Heart right ventricle (tissue), 16 donors: ENCODE measurements at regions not wholly inside any gene's neighbourhood (a gene's known extent, or its start where the extent isn't known, plus 50 kb on each side); places are given as distances from the start of the nearest gene placed in this dataset.

Source experiments
- ATAC-seq, 8 donors: fragments of 200-7000 bp; cut with Tn5 transposase; one replicate each; pipeline ENCODE4 v1.9.1; 2020; ENCODE audit warnings: mild to moderate bottlenecking in 8 of 8, moderate library complexity in 8 of 8, moderate number of reproducible peaks in 1 of 8
- DNase-seq, 2 donors: peaks; one replicate each; pipeline ENCODE4 v3.0.0-alpha.2; 2020
- H3K27ac ChIP-seq, 10 donors: fragments of 200-600 bp; sonication (generic) in 2 of 10; one replicate each; pipeline versions ENCODE4 v1.5.0 to v1.8.0; 2020 to 2022; ENCODE audit warnings: mild to moderate bottlenecking in 3 of 10
- H3K27me3 ChIP-seq, 7 donors: fragments of 200-600 bp; one replicate each; pipeline ENCODE4 v1.8.0; 2021 to 2022; ENCODE audit warnings: mild to moderate bottlenecking in 2 of 7
- H3K36me3 ChIP-seq, 9 donors: fragments of 200-600 bp; sonication (generic) in 1 of 9; one replicate each; pipeline versions ENCODE4 v1.5.0 to v1.8.0; 2020 to 2022; ENCODE audit warnings: mild to moderate bottlenecking in 2 of 9
- H3K4me1 ChIP-seq, 9 donors: fragments of 200-600 bp; sonication (generic) in 1 of 9; one replicate each; pipeline versions ENCODE4 v1.5.0 to v1.8.0; 2020 to 2022; ENCODE audit warnings: mild to moderate bottlenecking in 4 of 9
- H3K4me3 ChIP-seq, 10 donors: fragments of 200-600 bp; sonication (generic) in 2 of 10; one replicate each; pipeline versions ENCODE4 v1.5.0 to v1.8.0; 2020 to 2022; ENCODE audit warnings: mild to moderate bottlenecking in 7 of 10, moderate library complexity in 2 of 10
- H3K9me3 ChIP-seq, 11 donors: fragments of 200-600 bp in 10 of 11; sonication (generic) in 2 of 11; one replicate each; pipeline versions ENCODE4 v1.5.0 to v1.8.0; 2013 to 2022; ENCODE audit warnings: mild to moderate bottlenecking in 2 of 11, control low read depth in 1 of 11, moderate library complexity in 1 of 11
- WGBS, 2 donors: extraction: QIAGEN DNeasy Blood & Tissue Kit; methylation state at CpG; one replicate each; pipeline ENCODE4 v1.1.7; 2013; ENCODE audit warnings: inconsistent platforms in 1 of 2; 5-methylcytosine and 5-hydroxymethylcytosine counted together
- intact Hi-C, 10 donors: fragments of 100-400 bp; cut with DNase I; formaldehyde crosslinking; loops; one replicate each; pipeline versions ENCODE4 v1.11.1 to v1.14.2; 2022
- TF ChIP-seq, protein P1 (sequence below), 9 donors: fragments of 200-600 bp; sonication (generic) in 2 of 9; IDR thresholded peaks; one replicate each; pipeline versions ENCODE4 v1.5.0 to v1.8.0; 2021 to 2022; ENCODE audit warnings: antibody characterized with exemption in 9 of 9, mild to moderate bottlenecking in 5 of 9, moderate library complexity in 1 of 9
- donor health status: Arrhythmogenic right ventricular cardiomyopathy.
- donor health status: ischemic (EF 13 %, LVEDD 7.1; RV severe dilation, severe dysfunction).
- donor health status: healthy with polysubstance abuse.
- donor health status: DM: no; HTN: yes; CAD: no.
- donor health status: DM: no; HTN: no; CAD: no.
- donor health status: ischemic (EF 25% LVEDD 6.9; RV normal size, moderate dysfunction).
- donor health status: ischemic (EF 25% LVEDD 5.7; RV mildly dilated, moderate dysfunction).
- donor health status: healthy.
- donor health status: DM: yes; HTN: yes; CAD: no.
- donor health status: Ischemic cardiomyopathy.
- donor health status: ischemic (EF 35%, LVEDD 5.7; RV mildly dilated, moderate dysfunction).
- donor health status: nonischemic (EF 11% LVEDD 7.7; RV severe dilation, severe dysfunction).
- donor health status: DM: yes; HTN: yes; CAD: no.
- donor health status: PGD.
- donor health status: ischemic (EF 29% LVEDD 5.4; RV normal size, mild dysfunction).
- donor health status: nonischemic (EF 23%, LVEDD 6.1; RV moderate dilation, normal function).

DNA sequence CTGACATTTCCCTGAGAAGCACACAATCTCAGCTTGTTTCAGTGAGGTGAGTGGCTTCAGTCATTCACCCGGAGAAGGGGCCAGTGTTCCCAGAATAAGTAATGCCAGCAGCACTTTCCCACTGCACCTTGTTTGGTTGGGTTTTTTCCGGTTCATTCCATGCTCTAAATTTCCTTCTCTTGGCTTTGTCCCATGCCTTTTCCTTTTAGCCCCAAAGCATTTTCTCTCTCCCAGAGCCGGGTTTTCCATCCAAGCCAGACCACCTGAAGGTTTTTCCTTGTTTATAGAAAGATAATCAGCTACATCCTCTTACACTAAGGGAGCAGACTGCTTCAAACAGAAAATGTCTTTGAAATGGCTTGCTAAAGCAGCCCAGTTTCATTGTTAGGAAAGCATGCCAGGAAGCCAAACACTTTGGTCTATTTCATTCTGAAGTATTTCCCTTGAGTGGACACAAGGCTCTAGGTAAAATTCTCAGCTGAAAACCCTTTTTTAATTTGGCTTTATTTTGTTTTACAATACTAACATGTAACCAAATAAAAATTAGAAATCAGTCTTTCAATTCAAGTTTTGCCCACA is 501.6 kb downstream of the DTWD2 start:
- H3K27ac ChIP-seq, result no peak overlapping the region
- no peak overlapping the region for H3K4me3 ChIP-seq
- intact Hi-C loops, result no loop called here
- DNase-seq, result no peak
- TF ChIP-seq, protein P1, sequence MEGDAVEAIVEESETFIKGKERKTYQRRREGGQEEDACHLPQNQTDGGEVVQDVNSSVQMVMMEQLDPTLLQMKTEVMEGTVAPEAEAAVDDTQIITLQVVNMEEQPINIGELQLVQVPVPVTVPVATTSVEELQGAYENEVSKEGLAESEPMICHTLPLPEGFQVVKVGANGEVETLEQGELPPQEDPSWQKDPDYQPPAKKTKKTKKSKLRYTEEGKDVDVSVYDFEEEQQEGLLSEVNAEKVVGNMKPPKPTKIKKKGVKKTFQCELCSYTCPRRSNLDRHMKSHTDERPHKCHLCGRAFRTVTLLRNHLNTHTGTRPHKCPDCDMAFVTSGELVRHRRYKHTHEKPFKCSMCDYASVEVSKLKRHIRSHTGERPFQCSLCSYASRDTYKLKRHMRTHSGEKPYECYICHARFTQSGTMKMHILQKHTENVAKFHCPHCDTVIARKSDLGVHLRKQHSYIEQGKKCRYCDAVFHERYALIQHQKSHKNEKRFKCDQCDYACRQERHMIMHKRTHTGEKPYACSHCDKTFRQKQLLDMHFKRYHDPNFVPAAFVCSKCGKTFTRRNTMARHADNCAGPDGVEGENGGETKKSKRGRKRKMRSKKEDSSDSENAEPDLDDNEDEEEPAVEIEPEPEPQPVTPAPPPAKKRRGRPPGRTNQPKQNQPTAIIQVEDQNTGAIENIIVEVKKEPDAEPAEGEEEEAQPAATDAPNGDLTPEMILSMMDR (IDR thresholded peaks at IDR 0.05), result no peak
- H3K27me3 ChIP-seq, result no peaks in the 10 kb centered on the region
- no peak for ATAC-seq
- peaks cover 0 to 4% (median 0%) of the 10 kb centered on the region in 11 donors for H3K9me3 ChIP-seq
- 42 to 51% methylated on average over 3 of the region's 3 CpGs for whole genome bisulfite sequencing, 2 donors
- H3K36me3 ChIP-seq, result no peaks in the 10 kb centered on the region
- peaks cover 0 to 12% (median 0%) of the 10 kb centered on the region in 9 donors for H3K4me1 ChIP-seq

DNA sequence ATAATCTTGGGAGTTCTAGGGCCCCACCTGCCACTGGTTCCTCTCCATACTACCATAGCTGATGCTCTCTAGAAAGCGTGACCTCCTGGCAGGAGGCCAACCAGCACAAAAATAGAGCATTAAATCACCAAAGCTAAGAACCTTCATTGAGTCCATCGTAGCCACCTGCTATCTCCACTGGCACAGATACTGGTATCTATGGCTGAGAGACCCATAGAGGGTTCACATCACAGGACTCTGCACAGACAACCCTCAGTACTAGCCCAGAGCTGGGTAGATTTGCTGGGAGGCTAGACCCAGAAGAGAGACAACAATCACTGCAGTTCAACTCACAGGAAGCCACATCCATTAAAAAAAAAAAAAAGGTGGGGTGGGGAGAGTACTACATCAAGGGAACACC is 509.1 kb downstream of the DTWD2 start:
- intact Hi-C loops, result no loop called here
- no peaks in the 10 kb centered on the region for H3K36me3 ChIP-seq
- H3K27me3 ChIP-seq, result no peaks in the 10 kb centered on the region
- H3K9me3 ChIP-seq, result peaks cover 0 to 6% (median 0%) of the 10 kb centered on the region in 11 donors
- DNase-seq (peak in 1 of 2 donors; percentile 17), ATAC-seq (peak in 3 of 8 donors; percentile 47 to 68 (median 59))
- no peaks in the 10 kb centered on the region for H3K4me1 ChIP-seq
- TF ChIP-seq, protein P1 (IDR thresholded peaks at IDR 0.05), result no peak
- no peak overlapping the region for H3K4me3 ChIP-seq
- H3K27ac ChIP-seq, result no peak overlapping the region
- WGBS, 2 donors, result 43 to 68% methylated on average over 2 of the region's 2 CpGs

DNA sequence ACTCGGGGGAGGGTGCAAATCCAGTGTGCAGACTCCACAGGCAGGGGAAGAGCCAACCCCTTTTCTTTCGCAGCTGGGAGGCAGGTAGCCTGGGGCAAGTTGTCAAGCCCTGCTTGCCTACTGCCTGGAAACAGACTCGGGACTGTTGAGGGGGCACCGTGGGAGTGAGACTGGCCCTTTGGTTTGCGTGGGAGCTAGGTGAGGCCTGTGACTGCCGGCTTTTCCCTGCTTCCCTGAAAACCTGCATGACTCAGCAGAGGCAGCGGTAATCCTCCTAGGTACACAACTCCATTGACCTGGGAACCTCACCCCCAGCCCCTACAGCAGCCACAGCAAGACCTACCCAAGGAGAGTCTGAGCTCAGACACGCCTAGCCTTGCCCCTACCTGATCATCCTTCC is 509.5 kb downstream of the DTWD2 start:
- DNase-seq (no peak), ATAC-seq (peak in 1 of 8 donors; percentile 34)
- no peaks in the 10 kb centered on the region for H3K27me3 ChIP-seq
- intact Hi-C loops, result no loop called here
- no peak overlapping the region for H3K4me3 ChIP-seq
- no peaks in the 10 kb centered on the region for H3K4me1 ChIP-seq
- peaks cover 0 to 6% (median 0%) of the 10 kb centered on the region in 11 donors for H3K9me3 ChIP-seq
- no peaks in the 10 kb centered on the region for H3K36me3 ChIP-seq
- TF ChIP-seq, protein P1 (IDR thresholded peaks at IDR 0.05), result no peak
- no peak overlapping the region for H3K27ac ChIP-seq
- WGBS, 2 donors, result 87 to 90% methylated on average over 8 of the region's 8 CpGs

DNA sequence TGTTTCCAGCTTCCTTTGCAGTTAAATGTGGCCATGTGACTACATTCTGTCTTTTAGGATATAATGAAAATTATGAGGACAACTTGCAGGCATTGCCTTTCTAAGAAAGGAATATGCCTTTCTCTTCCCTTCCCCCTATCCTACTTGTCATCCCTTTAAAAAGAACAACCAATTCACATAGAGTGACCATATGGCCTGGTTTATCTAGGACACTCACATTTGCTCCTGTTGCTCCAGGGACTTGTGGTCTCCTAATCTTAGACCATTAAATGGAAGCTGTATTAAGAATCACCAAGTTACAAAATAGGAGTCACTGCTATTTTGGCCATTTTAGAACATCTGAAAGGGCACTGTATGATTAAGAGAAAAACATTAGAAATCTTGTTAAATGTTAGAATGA is 520.3 kb downstream of the DTWD2 start:
- peak in 4 of 8 donors; percentile 38 to 62 (median 56) for ATAC-seq
- no peaks in the 10 kb centered on the region for H3K27me3 ChIP-seq
- no peaks in the 10 kb centered on the region for H3K36me3 ChIP-seq
- no peaks in the 10 kb centered on the region for H3K9me3 ChIP-seq
- H3K4me3 ChIP-seq, result no peak overlapping the region
- intact Hi-C loops, result no loop called here
- H3K27ac ChIP-seq, result no peak overlapping the region
- no peak for DNase-seq
- peaks cover 0 to 8% (median 0%) of the 10 kb centered on the region in 9 donors for H3K4me1 ChIP-seq
- TF ChIP-seq, protein P1 (IDR thresholded peaks at IDR 0.05), result no peak
